IMR-90 (cell line): ENCODE measurements at regions not wholly inside any gene's neighbourhood (a gene's known extent, or its start where the extent isn't known, plus 50 kb on each side); places are given as distances from the start of the nearest gene placed in this dataset.

Source experiments
- BHLHE40 ChIP-seq: fragments of 150-350 bp; IDR thresholded peaks from 2 replicates; pipeline ENCODE4 v1.6.1; 2016; ENCODE audit warnings: mild to moderate bottlenecking, low read depth, low read length
- CEBPB ChIP-seq: IDR thresholded peaks from 2 replicates; pipeline ENCODE4 v1.6.1; 2012; ENCODE audit warnings: low read depth, low read length, improper control_type of control experiment
- CHD1 ChIP-seq: IDR thresholded peaks from 2 replicates; pipeline ENCODE4 v1.6.1; 2012; ENCODE audit warnings: low read depth, low read length, improper control_type of control experiment
- ELK1 ChIP-seq: fragments of 150-350 bp; IDR thresholded peaks from 2 replicates; pipeline ENCODE4 v1.6.1; 2016; ENCODE audit warnings: low read depth, mild to moderate bottlenecking, low read length, moderate library complexity, borderline replicate concordance
- MAFK ChIP-seq: IDR thresholded peaks from 2 replicates; pipeline ENCODE4 v1.6.1; 2012; ENCODE audit warnings: low read depth, low read length, improper control_type of control experiment
- MAZ ChIP-seq: IDR thresholded peaks from 2 replicates; pipeline ENCODE4 v1.6.1; 2012; ENCODE audit warnings: low read depth, mild to moderate bottlenecking, low read length, improper control_type of control experiment, moderate library complexity, borderline replicate concordance
- NFE2L2 ChIP-seq: fragments of 150-350 bp; IDR thresholded peaks from 2 replicates; pipeline ENCODE4 v1.6.1; 2016; ENCODE audit warnings: low read depth, mild to moderate bottlenecking, low read length
- POLR2A ChIP-seq: IDR thresholded peaks from 2 replicates; pipeline ENCODE4 v1.6.1; 2012; ENCODE audit warnings: mild to moderate bottlenecking, low read depth, low read length
- RAD21 ChIP-seq: IDR thresholded peaks from 2 replicates; pipeline ENCODE4 v1.6.1; 2012; ENCODE audit warnings: low read length, improper control_type of control experiment
- TF ChIP-seq, protein P1 (sequence below): conservative IDR thresholded peaks from 2 replicates; pipeline ENCODE4 v1.5.1; 2012; ENCODE audit warnings: mild to moderate bottlenecking, low read depth, low read length, improper control_type of control experiment

DNA sequence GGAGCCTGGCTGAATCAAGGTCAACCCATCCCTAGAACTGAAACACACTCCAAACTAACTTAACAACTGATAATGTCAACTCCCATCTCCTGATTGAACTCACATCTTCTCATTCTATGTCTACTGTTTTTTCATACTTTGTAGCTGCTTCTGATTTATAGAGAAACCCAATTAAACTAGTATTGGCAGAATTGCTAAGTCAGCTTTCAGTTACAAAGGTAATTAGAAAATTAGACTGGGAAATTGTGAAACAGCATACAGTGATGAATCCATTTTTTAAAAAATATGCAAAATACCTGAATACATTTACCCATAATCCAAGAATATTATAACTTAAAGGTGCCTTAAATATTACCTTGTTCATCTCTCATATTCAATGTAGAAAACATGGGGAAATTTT lies 535.2 kb upstream of the CLINT1 start:
- no peak for TF ChIP-seq POLR2A
- no peak for TF ChIP-seq CEBPB
- TF ChIP-seq, protein P1, sequence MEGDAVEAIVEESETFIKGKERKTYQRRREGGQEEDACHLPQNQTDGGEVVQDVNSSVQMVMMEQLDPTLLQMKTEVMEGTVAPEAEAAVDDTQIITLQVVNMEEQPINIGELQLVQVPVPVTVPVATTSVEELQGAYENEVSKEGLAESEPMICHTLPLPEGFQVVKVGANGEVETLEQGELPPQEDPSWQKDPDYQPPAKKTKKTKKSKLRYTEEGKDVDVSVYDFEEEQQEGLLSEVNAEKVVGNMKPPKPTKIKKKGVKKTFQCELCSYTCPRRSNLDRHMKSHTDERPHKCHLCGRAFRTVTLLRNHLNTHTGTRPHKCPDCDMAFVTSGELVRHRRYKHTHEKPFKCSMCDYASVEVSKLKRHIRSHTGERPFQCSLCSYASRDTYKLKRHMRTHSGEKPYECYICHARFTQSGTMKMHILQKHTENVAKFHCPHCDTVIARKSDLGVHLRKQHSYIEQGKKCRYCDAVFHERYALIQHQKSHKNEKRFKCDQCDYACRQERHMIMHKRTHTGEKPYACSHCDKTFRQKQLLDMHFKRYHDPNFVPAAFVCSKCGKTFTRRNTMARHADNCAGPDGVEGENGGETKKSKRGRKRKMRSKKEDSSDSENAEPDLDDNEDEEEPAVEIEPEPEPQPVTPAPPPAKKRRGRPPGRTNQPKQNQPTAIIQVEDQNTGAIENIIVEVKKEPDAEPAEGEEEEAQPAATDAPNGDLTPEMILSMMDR: no peak
- TF ChIP-seq RAD21: no peak
- no peak for TF ChIP-seq NFE2L2
- no peak for TF ChIP-seq CHD1
- TF ChIP-seq ELK1: no peak
- TF ChIP-seq BHLHE40: no peak
- no peak for TF ChIP-seq MAZ
- peak; percentile 20; the same call in 1 of the 2 replicates for TF ChIP-seq MAFK
